ENCODE measurements at regions not wholly inside any gene's neighbourhood (a gene's known extent, or its start where the extent isn't known, plus 50 kb on each side); places are given as distances from the start of the nearest gene placed in this dataset.

- TF ChIP-seq YY1 (IDR thresholded peaks at IDR 0.05; ENCODE audit: low read depth, low read length) = no peak
- TF ChIP-seq, protein P1, sequence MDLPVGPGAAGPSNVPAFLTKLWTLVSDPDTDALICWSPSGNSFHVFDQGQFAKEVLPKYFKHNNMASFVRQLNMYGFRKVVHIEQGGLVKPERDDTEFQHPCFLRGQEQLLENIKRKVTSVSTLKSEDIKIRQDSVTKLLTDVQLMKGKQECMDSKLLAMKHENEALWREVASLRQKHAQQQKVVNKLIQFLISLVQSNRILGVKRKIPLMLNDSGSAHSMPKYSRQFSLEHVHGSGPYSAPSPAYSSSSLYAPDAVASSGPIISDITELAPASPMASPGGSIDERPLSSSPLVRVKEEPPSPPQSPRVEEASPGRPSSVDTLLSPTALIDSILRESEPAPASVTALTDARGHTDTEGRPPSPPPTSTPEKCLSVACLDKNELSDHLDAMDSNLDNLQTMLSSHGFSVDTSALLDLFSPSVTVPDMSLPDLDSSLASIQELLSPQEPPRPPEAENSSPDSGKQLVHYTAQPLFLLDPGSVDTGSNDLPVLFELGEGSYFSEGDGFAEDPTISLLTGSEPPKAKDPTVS (IDR thresholded peaks at IDR 0.05; ENCODE audit: low read depth, low read length) = no peak
- TF ChIP-seq DPF2 (IDR thresholded peaks at IDR 0.05) = no peak
Measured at GRCh38 chr4:158315706-158316105, 105.4 kb downstream of the TMEM144 start (continued).

DNA sequence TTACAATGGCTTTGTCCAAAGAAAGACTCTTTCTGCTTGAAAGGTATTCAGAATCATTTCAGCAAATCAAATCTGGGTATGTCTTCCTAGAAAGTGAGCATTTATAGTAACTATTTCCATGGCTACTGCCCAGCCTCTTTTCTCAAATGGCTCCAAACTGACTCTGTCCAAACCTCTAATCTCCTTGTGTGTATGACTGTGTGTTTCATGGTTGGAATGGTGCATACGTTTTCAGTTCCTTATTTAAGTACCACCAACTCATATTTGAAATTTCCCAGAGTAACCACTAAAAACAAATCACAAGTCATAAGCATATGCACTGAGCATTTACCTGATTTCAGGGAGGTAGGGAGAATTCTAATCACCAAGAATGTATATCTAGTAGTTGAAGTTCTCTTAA lies 106.0 kb downstream of the TMEM144 start:
- peak; percentile 43 for ATAC-seq
- H3K4me1 ChIP-seq (ENCODE audit: control insufficient read depth, insufficient read depth, low read length) = no peaks in the 10 kb centered on the region
- no peaks in the 10 kb centered on the region for H3K27me3 ChIP-seq (replicated peaks in 1 of 2; ENCODE audit: control insufficient read depth in 2 of 2, insufficient read depth in 2 of 2, low read length in 1 of 2)
- BruUV-seq (replicated peaks) = no TSS peak
- no peak overlapping the region for H3K9ac ChIP-seq (ENCODE audit: control insufficient read depth, insufficient read depth, low read length)
- no peak overlapping the region for H3K27ac ChIP-seq (ENCODE audit: control insufficient read depth, insufficient read depth)
- ChIA-PET CTCF (no interaction called here), SMC1A (ENCODE audit: uncharacterized antibody, unreplicated experiment) (no interaction called here), POLR2A (no interaction called here), RAD21 (ENCODE audit: unreplicated experiment) (no interaction called here)
- no peak for FAIRE-seq
- H2AFZ ChIP-seq (ENCODE audit: control insufficient read depth, low read depth, low read length) = no peak overlapping the region
- in situ Hi-C loops (cut with MboI) = no loop called here
- intact Hi-C loops (cut with micrococcal nuclease; ENCODE audit: unreplicated experiment) = no loop called here
- WGBS (ENCODE audit: insufficient coverage, insufficient replicate concordance, low lambda C conversion rate, missing lambda C conversion rate) = 0% methylated on average over 1 of the region's 1 CpG
- no peak overlapping the region for H3K4me3 ChIP-seq
- H4K20me1 ChIP-seq (ENCODE audit: control insufficient read depth, insufficient read depth) = no peaks in the 10 kb centered on the region
- H3K79me2 ChIP-seq (ENCODE audit: control insufficient read depth, insufficient read depth, low read length) = no peaks in the 10 kb centered on the region
- H3K36me3 ChIP-seq (ENCODE audit: control insufficient read depth in 2 of 2, insufficient read depth in 2 of 2, low read length in 1 of 2) = no peaks in the 10 kb centered on the region
- H3K4me2 ChIP-seq (ENCODE audit: control insufficient read depth, insufficient read depth) = no peak overlapping the region
- TF ChIP-seq RUNX3 (IDR thresholded peaks at IDR 0.05; ENCODE audit: low read length) = peak; percentile 36; the same call in 1 of the 2 replicates
- no peak for TF ChIP-seq KAT2A (conservative IDR thresholded peaks at IDR 0.05; ENCODE audit: control insufficient read depth, low read depth, low read length)
- TF ChIP-seq SKIL (IDR thresholded peaks at IDR 0.05; ENCODE audit: low read depth, poor library complexity, severe bottlenecking) = no peak
- peak; percentile 67 for TF ChIP-seq SPI1 (IDR thresholded peaks at IDR 0.05; ENCODE audit: borderline replicate concordance, insufficient read depth, low read depth, low read length)
- TF ChIP-seq IKZF2 (IDR thresholded peaks at IDR 0.05) = peak in 1 of 2 experiments; percentile 27; a peak in 1 of 4 replicates
- TF ChIP-seq WRNIP1 (IDR thresholded peaks at IDR 0.05; ENCODE audit: borderline replicate concordance, low read depth, low read length) = no peak
- no peak for DNase-seq (ENCODE audit: low read depth, low spot score)
- H3K9me3 ChIP-seq (replicated peaks; ENCODE audit: control insufficient read depth, insufficient read depth, low read length) = no peaks in the 10 kb centered on the region

Data from GM12878 (cell line).